Heart left ventricle (tissue), 13 donors: ENCODE measurements at regions not wholly inside any gene's neighbourhood (a gene's known extent, or its start where the extent isn't known, plus 50 kb on each side); places are given as distances from the start of the nearest gene placed in this dataset.

Experiments
- CTCF ChIP-seq, 12 donors: fragments of 200-600 bp; sonication (generic) in 4 of 12; IDR thresholded peaks; one replicate each; pipeline versions ENCODE4 v1.5.0 to v1.8.0; 2018 to 2022; ENCODE audit warnings: antibody characterized with exemption in 12 of 12, mild to moderate bottlenecking in 5 of 12
- POLR2A ChIP-seq, 2 donors: fragments of 450-650 bp; IDR thresholded peaks; one replicate each; pipeline ENCODE4 v1.6.1; 2017; ENCODE audit warnings: antibody characterized with exemption in 2 of 2, mild to moderate bottlenecking in 2 of 2, moderate library complexity in 2 of 2
- donor health status: ischemic (EF 13 %, LVEDD 7.1; RV severe dilation, severe dysfunction).
- donor health status: DM: no; HTN: yes; CAD: no.
- donor health status: DM: no; HTN: no; CAD: no.
- donor health status: ischemic (EF 25% LVEDD 6.9; RV normal size, moderate dysfunction).
- donor health status: ischemic (EF 25% LVEDD 5.7; RV mildly dilated, moderate dysfunction).
- donor health status: ischemic (EF 35%, LVEDD 5.7; RV mildly dilated, moderate dysfunction).
- donor health status: nonischemic (EF 11% LVEDD 7.7; RV severe dilation, severe dysfunction).
- donor health status: DM: yes; HTN: yes; CAD: no.
- donor health status: PGD.
- donor health status: ischemic (EF 29% LVEDD 5.4; RV normal size, mild dysfunction).
- donor health status: nonischemic (EF 23%, LVEDD 6.1; RV moderate dilation, normal function).

GRCh38 chr21:34298534-34299167 lies 65.2 kb upstream of the KCNE2 start:
- TF ChIP-seq CTCF (IDR thresholded peaks at IDR 0.05) (no peak), POLR2A (IDR thresholded peaks at IDR 0.05) (no peak)
